Gastrocnemius medialis (tissue), 4 donors: ENCODE measurements at regions not wholly inside any gene's neighbourhood (a gene's known extent, or its start where the extent isn't known, plus 50 kb on each side); places are given as distances from the start of the nearest gene placed in this dataset.

Experiments
- POLR2A ChIP-seq, 2 donors: fragments of 450-650 bp; IDR thresholded peaks; one replicate each; pipeline ENCODE4 v1.6.1; 2017; ENCODE audit warnings: antibody characterized with exemption in 2 of 2, mild to moderate bottlenecking in 2 of 2, moderate library complexity in 2 of 2
- TF ChIP-seq, protein P1 (sequence below), 5 experiments: fragments of 450-650 bp in 3 of 5; fragments of 200-600 bp in 2 of 5; sonication (generic) in 2 of 5; IDR thresholded peaks in 4 of 5; conservative IDR thresholded peaks in 1 of 5; 1 replicate in 4 of 5; 2 replicates in 1 of 5; pipeline ENCODE4 v1.5.1; 2016 to 2019; ENCODE audit warnings: antibody characterized with exemption in 5 of 5, mild to moderate bottlenecking in 3 of 5, moderate library complexity in 3 of 5

GRCh38 chr2:138881126-138881525 lies 100.9 kb upstream of the NXPH2 start:
- no peak for TF ChIP-seq POLR2A (IDR thresholded peaks at IDR 0.05)
- TF ChIP-seq, protein P1, sequence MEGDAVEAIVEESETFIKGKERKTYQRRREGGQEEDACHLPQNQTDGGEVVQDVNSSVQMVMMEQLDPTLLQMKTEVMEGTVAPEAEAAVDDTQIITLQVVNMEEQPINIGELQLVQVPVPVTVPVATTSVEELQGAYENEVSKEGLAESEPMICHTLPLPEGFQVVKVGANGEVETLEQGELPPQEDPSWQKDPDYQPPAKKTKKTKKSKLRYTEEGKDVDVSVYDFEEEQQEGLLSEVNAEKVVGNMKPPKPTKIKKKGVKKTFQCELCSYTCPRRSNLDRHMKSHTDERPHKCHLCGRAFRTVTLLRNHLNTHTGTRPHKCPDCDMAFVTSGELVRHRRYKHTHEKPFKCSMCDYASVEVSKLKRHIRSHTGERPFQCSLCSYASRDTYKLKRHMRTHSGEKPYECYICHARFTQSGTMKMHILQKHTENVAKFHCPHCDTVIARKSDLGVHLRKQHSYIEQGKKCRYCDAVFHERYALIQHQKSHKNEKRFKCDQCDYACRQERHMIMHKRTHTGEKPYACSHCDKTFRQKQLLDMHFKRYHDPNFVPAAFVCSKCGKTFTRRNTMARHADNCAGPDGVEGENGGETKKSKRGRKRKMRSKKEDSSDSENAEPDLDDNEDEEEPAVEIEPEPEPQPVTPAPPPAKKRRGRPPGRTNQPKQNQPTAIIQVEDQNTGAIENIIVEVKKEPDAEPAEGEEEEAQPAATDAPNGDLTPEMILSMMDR (IDR thresholded peaks at IDR 0.05 in 4 of 5, conservative IDR thresholded peaks at IDR 0.05 in 1 of 5): no peak
